ENCODE measurements at regions not wholly inside any gene's neighbourhood (a gene's known extent, or its start where the extent isn't known, plus 50 kb on each side); places are given as distances from the start of the nearest gene placed in this dataset.
"Not testable (repeated sequence)": the region's sequence is repeated elsewhere in the genome, so short reads cannot be mapped to it uniquely, and the experiment has no call there.

- Mint-ChIP-seq H3K36me3 (ENCODE audit: low read depth) (no peaks in the 10 kb centered on the region), H3K9me3 (no peaks in the 10 kb centered on the region), H3K27ac (no peak overlapping the region), H3K4me1 (ENCODE audit: low read depth) (no peaks in the 10 kb centered on the region), H3K4me3 (no peak overlapping the region), H3K27me3 (peaks cover 63% of the 10 kb centered on the region)
- no peak for DNase-seq
Measured at GRCh38 chr14:101284711-101285110, 276.6 kb upstream of the DIO3 start.

DNA sequence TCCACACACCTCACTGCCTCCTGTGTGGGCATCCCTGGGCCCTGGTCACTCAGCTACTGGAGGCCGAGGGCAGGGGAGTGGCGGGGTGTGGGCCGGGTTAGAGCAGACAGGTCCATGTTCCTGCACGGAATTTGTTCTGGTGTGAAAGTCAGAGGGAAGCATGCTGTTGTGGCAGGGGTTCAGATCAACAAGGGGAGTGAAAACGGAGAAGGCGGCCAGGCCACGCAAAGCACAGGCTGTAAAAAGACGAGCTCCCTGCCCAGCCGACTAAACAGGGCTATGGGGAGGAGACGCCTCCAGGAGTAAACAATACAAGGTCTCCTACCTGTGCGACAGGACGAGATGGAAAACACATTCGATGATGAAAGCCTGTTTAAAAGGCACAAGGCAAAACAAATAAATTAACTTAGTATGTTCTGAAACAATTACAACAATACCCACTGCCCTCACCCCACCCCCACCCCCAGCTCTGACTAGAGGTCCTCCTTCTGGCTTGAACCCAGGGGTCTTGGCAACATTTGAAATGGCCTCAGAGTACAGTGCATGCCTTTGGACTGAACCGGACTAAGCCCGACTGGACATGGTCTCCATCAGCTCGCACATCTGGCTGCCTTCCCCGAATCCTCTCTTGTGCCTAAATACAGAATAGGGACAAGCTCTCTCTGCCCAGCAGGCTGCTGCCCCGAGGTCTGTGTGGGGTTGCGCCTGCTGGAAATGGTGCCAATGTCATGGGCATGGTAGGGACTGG lies 274.9 kb upstream of the DIO3 start:
- no peaks in the 10 kb centered on the region for H3K9me3 Mint-ChIP-seq
- H3K4me3 Mint-ChIP-seq = no peak overlapping the region
- peaks cover 68% of the 10 kb centered on the region for H3K27me3 Mint-ChIP-seq
- H3K27ac Mint-ChIP-seq = no peak overlapping the region
- no peak for DNase-seq
- H3K36me3 Mint-ChIP-seq (ENCODE audit: low read depth) = no peaks in the 10 kb centered on the region
- H3K4me1 Mint-ChIP-seq (ENCODE audit: low read depth) = no peaks in the 10 kb centered on the region

DNA sequence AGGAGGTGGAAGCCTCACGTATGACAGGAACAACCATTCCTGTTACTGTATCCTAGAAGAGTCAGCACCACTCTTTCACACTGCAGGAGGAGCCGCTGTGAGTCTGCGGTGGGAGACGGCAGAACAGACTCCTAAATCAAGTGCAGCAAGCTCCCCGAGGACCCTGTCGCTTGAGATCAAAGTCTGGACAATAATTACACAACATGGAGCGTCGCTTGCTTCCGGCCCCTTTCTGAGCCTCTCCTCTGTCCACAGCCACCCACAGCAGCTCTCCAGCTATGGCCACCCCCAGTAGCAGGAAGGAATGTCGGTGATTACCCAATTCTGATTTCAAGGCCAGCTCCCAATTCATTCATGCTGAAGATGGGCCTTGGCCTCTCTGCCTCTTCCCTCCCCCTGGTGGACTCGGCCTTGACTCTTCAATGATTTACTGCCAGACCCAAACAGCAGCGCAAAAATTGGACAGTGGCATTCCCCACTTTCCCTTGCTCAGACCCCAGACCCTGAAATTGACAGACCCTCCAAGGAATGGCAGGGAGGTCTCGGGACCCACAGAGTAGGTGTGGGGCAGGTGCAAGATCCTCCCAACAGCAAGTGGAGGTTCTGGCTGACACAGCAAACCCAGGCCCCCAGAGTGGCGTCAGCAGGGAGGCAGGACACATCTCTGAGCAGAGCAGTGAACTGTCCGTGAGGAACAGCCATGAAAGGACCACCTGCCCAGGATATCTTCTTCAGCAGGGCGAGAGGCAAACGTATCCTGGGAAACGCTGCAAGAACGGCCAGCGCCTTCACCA lies 272.7 kb upstream of the DIO3 start:
- Mint-ChIP-seq H3K36me3 (ENCODE audit: low read depth) (no peaks in the 10 kb centered on the region), H3K4me1 (ENCODE audit: low read depth) (no peaks in the 10 kb centered on the region), H3K4me3 (no peak overlapping the region), H3K27ac (no peak overlapping the region), H3K9me3 (no peaks in the 10 kb centered on the region), H3K27me3 (peaks cover 70% of the 10 kb centered on the region)
- DNase-seq = no peak

DNA sequence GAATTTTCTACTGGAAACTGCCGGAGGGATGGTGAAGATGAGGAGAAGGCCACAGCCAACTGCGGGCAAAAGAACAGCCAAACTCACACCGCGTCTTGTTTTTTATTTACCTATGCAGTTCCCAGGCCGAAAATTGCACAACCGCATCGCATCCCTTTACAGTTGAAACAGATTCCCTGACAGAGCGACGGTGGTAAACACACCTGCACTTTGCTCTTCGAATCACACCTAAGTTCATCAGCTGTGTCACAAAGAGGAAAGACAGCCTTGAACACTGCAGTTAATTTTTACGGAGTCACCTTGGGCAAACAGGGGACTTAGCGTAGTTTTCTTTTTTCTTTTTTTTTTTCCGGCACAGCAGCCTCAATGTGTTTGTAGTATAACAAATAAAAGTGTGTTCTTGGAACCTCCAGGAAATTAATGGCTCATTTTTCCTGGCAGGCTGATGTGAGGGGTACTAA lies 272.0 kb upstream of the DIO3 start:
- Mint-ChIP-seq H3K4me1 (ENCODE audit: low read depth) (no peaks in the 10 kb centered on the region), H3K36me3 (ENCODE audit: low read depth) (no peaks in the 10 kb centered on the region), H3K9me3 (no peaks in the 10 kb centered on the region), H3K27ac (no peak overlapping the region), H3K4me3 (no peak overlapping the region), H3K27me3 (peaks cover 69% of the 10 kb centered on the region)
- no peak for DNase-seq

DNA sequence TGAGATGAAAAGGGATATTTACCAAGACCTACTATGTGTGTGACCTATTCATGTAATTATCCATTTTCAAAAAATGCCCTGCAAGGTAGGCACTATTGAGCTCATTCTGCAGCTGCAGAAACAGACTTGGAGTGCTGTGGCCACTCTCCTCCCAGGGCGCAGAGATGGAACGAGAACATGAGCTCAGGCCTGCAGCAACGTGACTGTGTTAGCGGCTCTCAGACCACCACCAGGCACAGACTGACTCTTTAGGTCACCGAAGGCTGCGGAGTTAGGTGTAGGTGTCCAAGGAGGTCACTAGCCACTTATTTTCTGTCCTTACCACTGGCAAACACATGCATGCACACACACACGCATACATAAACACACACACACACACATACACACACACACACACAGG lies 271.4 kb upstream of the DIO3 start:
- Mint-ChIP-seq H3K27me3 (peaks cover 64% of the 10 kb centered on the region), H3K36me3 (ENCODE audit: low read depth) (no peaks in the 10 kb centered on the region), H3K4me1 (ENCODE audit: low read depth) (no peaks in the 10 kb centered on the region), H3K27ac (no peak overlapping the region), H3K4me3 (no peak overlapping the region), H3K9me3 (no peaks in the 10 kb centered on the region)
- DNase-seq = no peak

- Mint-ChIP-seq H3K27ac (no peak overlapping the region), H3K4me1 (ENCODE audit: low read depth) (no peaks in the 10 kb centered on the region), H3K4me3 (no peak overlapping the region), H3K9me3 (no peaks in the 10 kb centered on the region), H3K27me3 (peaks cover 61% of the 10 kb centered on the region), H3K36me3 (ENCODE audit: low read depth) (no peaks in the 10 kb centered on the region)
- DNase-seq = no peak
Measured at GRCh38 chr14:101290611-101291010, 270.7 kb upstream of the DIO3 start.

DNA sequence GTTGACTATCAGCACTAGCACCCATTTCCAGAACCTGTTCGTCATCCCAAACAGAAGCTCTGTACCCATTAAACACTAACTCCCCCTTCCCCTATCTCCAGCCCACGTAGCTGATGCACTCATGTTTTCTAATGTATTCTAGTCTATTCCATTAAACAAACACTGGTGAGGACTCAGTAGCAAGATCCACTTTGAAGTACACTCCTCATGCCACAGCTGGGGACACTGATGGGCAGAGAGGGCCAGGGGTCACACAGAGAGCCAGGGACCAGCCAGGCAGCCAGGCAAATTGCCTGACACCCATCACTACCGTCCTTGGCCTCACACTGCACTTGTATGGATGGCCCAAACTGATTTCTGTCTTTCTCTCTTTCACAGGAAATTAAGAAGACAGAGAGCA lies 269.9 kb upstream of the DIO3 start:
- DNase-seq = no peak
- H3K27me3 Mint-ChIP-seq = peaks cover 62% of the 10 kb centered on the region

GRCh38 chr14:101292448-101292847 lies 268.8 kb upstream of the DIO3 start:
- peaks cover 61% of the 10 kb centered on the region for H3K27me3 Mint-ChIP-seq
- no peak for DNase-seq
- no peak overlapping the region for H3K27ac Mint-ChIP-seq
- no peaks in the 10 kb centered on the region for H3K4me1 Mint-ChIP-seq (ENCODE audit: low read depth)
- peaks cover 15% of the 10 kb centered on the region for H3K9me3 Mint-ChIP-seq
- no peak overlapping the region for H3K4me3 Mint-ChIP-seq
- no peaks in the 10 kb centered on the region for H3K36me3 Mint-ChIP-seq (ENCODE audit: low read depth)

More for the DNA sequence above, 269.9 kb upstream of the DIO3 start:
- no peak overlapping the region for H3K4me3 Mint-ChIP-seq
- H3K9me3 Mint-ChIP-seq = peaks cover 8% of the 10 kb centered on the region
- no peaks in the 10 kb centered on the region for H3K4me1 Mint-ChIP-seq (ENCODE audit: low read depth)
- no peaks in the 10 kb centered on the region for H3K36me3 Mint-ChIP-seq (ENCODE audit: low read depth)
- no peak overlapping the region for H3K27ac Mint-ChIP-seq

DNA sequence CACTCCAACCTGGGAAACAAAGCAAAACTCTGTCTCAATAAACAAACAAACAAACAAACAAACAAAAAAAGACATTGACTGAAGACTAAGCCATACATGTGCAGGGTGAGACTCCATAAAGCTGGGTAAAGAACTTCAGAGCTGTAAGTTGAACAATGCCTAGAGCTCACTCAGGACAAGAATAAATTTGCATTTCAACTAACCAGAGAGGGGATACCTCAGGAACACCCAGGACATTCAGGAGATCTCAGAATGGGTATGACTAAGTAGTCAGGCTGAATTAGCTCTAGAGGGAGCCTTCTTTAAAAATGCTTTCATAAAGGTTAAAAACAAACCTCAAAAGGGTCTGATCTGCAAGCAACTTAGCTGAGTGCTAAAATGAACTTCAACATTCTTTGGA lies 267.7 kb upstream of the DIO3 start:
- Mint-ChIP-seq H3K4me3 (no peak overlapping the region), H3K27me3 (peaks cover 58% of the 10 kb centered on the region), H3K27ac (no peak overlapping the region), H3K4me1 (ENCODE audit: low read depth) (no peaks in the 10 kb centered on the region), H3K36me3 (ENCODE audit: low read depth) (no peaks in the 10 kb centered on the region), H3K9me3 (peaks cover 15% of the 10 kb centered on the region)
- no peak for DNase-seq

- DNase-seq = no peak
- Mint-ChIP-seq H3K9me3 (peaks cover 15% of the 10 kb centered on the region), H3K27ac (no peak overlapping the region), H3K4me3 (no peak overlapping the region), H3K36me3 (ENCODE audit: low read depth) (no peaks in the 10 kb centered on the region), H3K27me3 (peaks cover 54% of the 10 kb centered on the region), H3K4me1 (ENCODE audit: low read depth) (no peaks in the 10 kb centered on the region)
Measured at GRCh38 chr14:101294136-101294535, 267.2 kb upstream of the DIO3 start.

- H3K27ac Mint-ChIP-seq = not testable (repeated sequence)
Measured at GRCh38 chr14:101299781-101300180, 261.5 kb upstream of the DIO3 start.

DNA sequence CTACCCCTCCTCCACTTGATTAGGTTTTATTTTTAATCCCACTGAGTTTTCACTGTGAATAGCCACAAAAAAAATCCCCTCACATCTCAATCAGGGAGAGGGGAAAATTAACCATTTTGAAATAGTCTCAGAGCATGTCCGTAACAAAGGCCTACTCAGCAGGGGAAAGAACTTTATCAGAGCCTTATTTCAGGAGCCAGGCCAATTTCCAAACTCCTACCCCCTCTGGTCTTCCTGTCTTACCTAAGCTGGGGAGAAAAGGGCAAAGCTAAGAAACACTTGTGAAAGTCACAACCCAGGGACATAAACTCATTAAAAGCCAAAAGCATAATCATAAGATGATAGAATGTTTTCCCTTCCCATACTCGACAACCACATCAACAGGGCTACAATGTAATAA lies 260.3 kb upstream of the DIO3 start:
- peaks cover 26% of the 10 kb centered on the region for H3K27me3 Mint-ChIP-seq
- H3K4me1 Mint-ChIP-seq (ENCODE audit: low read depth) = no peaks in the 10 kb centered on the region
- peaks cover 11% of the 10 kb centered on the region for H3K9me3 Mint-ChIP-seq
- no peaks in the 10 kb centered on the region for H3K36me3 Mint-ChIP-seq (ENCODE audit: low read depth)
- DNase-seq = no peak
- H3K4me3 Mint-ChIP-seq = no peak overlapping the region
- no peak overlapping the region for H3K27ac Mint-ChIP-seq

More at GRCh38 chr14:101299781-101300180, 261.5 kb upstream of the DIO3 start:
- DNase-seq; H3K36me3 Mint-ChIP-seq (ENCODE audit: low read depth); H3K4me3 Mint-ChIP-seq; H3K4me1 Mint-ChIP-seq (ENCODE audit: low read depth): not testable (repeated sequence)
- Mint-ChIP-seq H3K9me3 (peaks cover 15% of the 10 kb centered on the region), H3K27me3 (peaks cover 35% of the 10 kb centered on the region)

GRCh38 chr14:101307162-101307561 lies 254.1 kb upstream of the DIO3 start:
- H3K27me3 Mint-ChIP-seq; H3K36me3 Mint-ChIP-seq (ENCODE audit: low read depth); H3K4me1 Mint-ChIP-seq (ENCODE audit: low read depth); H3K27ac Mint-ChIP-seq; H3K9me3 Mint-ChIP-seq; H3K4me3 Mint-ChIP-seq; DNase-seq: not testable (repeated sequence)

DNA sequence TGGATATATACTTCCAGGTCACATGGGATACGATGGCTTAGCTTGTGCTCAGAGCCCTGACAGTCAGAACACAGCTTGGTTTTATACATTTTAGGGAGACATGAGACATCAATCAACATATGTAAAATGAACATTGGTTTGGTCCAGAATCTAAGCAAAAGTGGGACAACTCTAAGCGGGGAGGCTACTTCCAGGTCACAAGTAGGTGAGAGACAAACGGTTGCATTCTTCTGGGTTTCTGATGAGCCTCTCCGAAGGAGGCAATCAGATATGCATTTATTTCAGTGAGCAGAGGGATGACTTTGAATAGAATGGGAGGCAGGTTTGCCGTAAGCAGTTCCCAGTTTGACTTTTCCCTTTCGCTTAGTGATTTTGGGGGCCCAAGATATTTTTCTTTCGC lies 250.1 kb upstream of the DIO3 start:
- H3K36me3 Mint-ChIP-seq (ENCODE audit: low read depth); H3K4me3 Mint-ChIP-seq; H3K4me1 Mint-ChIP-seq (ENCODE audit: low read depth); H3K27ac Mint-ChIP-seq; DNase-seq; H3K27me3 Mint-ChIP-seq: not testable (repeated sequence)
- peaks cover 10% of the 10 kb centered on the region for H3K9me3 Mint-ChIP-seq

- DNase-seq = no peak
- Mint-ChIP-seq H3K4me3 (no peak overlapping the region), H3K27me3 (peaks cover 17% of the 10 kb centered on the region), H3K9me3 (peaks cover 10% of the 10 kb centered on the region), H3K27ac (no peak overlapping the region), H3K36me3 (ENCODE audit: low read depth) (no peaks in the 10 kb centered on the region), H3K4me1 (ENCODE audit: low read depth) (no peaks in the 10 kb centered on the region)
Measured at GRCh38 chr14:101313268-101313667, 248.0 kb upstream of the DIO3 start.
